Right kidney (tissue), 1 donor: ENCODE measurements at regions not wholly inside any gene's neighbourhood (a gene's known extent, or its start where the extent isn't known, plus 50 kb on each side); places are given as distances from the start of the nearest gene placed in this dataset.
"Not testable (repeated sequence)": the region's sequence is repeated elsewhere in the genome, so short reads cannot be mapped to it uniquely, and the experiment has no call there.

ENCODE experiments used
- DNase-seq: peaks from one replicate; pipeline ENCODE4 v3.0.0-alpha.2; 2016

DNA sequence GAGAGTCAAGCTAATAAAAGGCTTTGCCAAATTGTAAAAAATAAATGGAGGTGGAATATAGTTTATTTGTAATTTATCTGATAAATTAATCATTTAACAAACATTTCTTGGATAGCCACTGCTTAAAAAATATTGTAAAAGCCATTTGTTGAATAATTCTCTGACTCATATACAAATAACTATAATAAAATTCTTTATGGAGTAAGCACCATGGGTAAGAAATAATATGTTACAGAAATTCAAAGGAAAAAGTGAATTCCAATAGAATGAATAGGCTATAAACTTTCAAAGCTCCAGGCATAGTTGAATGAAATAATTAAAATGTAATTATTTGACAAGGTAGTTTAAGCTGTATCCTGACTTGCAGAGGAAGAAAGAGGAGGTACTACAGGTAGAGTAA lies 291.4 kb upstream of the TMEM229A start:
- DNase-seq: no peak

DNA sequence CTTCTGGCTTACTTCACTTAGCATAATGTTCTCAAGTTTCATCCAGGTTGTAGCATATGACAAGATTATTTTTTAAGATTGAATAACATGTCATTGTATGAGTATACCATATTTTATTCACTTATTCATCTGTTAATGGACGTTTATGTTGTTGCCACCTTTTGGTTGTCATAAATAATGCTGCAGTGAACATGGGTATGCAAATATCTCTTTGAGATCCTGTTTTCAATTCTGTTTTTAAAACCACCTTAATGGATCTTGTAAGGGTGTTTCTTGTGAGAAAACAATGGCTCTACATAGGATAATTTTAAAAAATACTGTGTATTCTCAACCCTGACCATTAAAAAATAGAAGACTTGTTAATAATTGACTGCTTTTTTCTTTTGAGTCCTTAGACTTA lies 290.7 kb upstream of the TMEM229A start:
- DNase-seq: no peak

DNA sequence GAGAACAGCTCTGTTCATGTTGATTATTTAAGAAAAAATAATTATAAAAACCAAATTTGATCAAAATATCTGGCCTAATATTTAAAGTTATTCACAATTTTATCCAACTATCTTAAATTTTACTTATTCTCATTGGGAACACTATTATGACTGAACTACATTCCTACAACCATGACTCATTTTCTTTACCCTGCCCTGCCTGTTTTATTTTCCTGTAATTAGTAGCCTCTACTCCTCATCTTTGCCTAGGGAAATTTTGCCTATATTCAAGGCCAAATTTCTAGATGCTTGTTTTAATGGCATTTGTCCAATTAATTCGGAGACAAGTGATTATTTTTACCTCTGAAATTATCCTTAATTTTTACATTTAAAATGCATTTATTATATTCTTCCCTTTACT lies 289.7 kb upstream of the TMEM229A start:
- no peak for DNase-seq

DNA sequence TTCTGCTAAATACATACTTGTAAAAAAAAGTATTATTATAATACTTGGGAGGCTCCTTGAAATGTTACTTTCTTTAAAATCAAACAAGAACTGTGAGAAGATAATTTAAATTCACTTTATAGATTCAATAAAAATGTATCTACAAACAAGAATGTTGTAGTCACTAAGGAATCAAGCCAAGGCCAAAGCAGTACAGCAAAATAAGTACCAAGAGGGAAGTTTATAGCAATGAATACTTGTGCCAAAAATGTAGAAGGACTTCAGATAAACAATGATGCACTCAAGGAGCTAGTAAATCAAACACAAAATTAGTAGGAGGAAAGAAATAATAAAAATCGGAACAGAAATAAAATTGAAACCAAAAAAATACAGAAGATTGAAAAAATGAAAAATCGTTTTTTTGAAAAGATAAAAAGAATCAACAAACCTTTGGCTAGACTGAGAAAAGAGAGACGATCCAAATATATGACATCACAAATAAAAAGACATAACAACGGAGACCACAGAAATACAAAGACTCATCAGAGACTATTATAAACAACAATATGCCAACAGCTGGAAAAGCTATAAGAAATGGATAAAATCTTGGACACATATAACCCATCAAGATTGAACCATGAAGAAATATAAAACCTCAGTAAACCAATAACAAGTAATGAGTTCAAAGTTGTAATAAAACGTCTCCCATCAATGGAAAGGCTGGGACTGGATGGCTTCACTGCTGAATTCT lies 286.0 kb upstream of the TMEM229A start:
- DNase-seq: no peak

DNA sequence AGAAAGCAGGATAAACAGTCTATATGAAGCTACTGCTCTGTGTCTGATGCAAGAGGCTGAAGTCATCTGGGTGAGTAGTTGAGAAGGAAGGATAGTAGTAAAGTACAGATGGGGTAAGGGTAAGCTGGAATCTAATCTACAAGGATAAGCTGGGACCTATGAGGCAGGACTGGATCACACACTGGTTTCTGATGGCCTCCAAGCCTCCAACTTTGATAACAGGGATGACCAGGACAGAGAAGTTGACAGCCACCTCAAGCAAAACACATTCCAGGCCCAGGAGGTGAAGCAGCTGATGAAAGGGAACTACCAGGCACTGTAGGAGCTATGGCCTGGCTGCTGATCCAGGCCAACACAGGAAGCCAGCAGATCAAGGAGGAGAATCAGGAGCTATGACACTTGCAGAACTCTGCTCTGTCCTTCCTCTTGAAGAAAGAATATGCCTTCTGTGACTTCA lies 278.1 kb upstream of the TMEM229A start:
- no peak for DNase-seq

DNA sequence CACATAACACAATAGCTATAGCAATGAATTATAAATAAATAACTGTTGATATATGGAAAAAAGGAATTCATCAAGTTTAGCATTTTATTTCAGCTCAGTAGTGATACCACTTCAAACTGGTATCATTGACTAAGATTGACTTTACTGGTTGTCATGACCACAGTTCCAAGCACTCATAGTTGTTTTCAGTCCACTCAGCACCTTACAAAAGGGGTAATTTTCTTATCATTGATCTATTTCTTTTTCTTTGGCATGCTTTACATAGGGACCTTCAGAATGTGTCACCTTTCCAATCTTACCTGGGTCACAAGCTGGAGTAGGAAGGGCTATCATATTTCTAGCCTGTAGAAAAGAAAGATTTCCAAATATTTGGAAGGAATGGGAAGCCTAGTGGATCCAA lies 275.5 kb upstream of the TMEM229A start:
- no peak for DNase-seq

DNA sequence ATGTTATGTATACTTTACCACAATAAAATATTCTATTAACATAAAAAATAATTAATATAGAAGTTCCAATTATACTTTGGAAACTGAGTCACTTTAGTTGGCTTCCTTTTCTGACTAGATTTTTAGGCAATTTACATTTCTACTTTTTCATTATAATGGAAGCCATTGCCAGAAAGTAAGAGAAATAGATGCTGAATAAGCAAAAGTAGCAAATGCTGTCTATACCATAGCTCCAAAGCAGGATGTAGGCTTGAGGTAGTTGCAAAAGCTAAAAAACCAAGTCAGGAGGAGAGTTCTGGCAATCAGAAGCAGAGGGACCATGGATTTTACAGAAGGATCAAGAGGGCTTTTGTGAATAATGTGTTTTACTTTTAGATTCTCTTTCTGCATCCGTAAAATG lies 262.4 kb upstream of the TMEM229A start:
- no peak for DNase-seq

DNA sequence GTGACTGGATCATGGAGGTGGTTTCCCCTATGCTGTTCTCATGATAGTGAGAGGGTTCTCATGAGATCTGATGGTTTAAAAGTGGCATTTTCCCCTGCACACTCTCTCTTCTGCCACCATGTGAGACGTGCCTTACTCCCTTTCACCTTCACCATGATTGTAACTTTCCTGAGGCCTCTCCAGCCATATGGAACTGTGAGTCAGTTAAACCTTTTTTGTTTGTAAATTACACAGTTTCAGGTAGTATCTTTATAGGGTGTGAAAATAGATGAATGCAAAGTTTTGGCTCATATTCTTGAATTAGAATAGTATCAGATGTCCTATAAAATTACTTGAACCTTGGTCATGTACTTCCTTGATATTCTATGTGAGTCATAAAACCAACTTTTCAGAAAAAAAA lies 252.1 kb upstream of the TMEM229A start:
- DNase-seq: no peak

DNA sequence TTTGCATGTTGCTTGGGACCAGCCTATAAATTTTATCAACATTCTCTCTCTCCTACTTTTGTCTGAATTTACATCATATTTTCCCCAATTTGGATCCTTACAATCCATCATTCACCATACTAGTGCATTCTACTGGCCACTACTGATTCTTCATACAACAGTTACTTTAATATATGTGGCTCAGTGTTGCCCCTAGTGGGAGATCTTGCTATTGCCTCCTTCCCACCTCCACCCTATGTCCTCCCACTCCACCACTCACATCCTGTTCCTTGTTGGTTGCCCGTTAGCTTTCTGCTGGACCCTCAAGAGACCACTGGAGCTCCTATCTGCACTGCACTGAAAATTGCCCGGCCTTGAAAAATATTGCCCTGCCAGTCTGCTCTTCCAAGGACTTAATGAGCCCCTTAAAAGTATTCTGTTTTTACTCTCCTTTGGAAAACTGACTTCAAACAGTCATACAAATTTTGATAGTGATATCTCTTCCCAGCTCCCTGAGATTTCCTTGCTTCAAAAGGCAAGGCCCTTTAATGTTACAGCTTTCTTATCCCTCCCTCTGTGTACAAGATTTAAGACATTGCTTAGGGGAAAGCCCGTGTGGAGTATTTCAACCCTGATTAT lies 243.2 kb upstream of the TMEM229A start:
- no peak for DNase-seq

DNA sequence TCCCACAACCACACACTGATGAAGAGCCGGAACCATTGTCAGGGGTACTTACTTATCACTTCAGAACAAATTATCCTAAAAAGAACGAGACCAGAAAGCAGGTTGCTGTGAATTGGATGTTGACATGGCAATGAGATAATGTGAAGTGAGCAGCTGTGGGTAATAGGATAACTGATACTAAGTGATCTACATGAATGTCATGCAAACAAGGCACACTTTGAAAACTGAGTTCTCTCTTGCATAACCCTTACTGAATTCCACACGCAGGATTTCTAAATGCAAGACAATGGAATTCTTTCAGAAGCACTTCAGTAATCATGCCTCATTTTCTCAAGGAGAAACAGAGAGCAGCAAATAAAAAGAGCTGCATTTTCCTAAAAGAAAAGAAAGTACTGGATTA lies 242.5 kb upstream of the TMEM229A start:
- no peak for DNase-seq

DNA sequence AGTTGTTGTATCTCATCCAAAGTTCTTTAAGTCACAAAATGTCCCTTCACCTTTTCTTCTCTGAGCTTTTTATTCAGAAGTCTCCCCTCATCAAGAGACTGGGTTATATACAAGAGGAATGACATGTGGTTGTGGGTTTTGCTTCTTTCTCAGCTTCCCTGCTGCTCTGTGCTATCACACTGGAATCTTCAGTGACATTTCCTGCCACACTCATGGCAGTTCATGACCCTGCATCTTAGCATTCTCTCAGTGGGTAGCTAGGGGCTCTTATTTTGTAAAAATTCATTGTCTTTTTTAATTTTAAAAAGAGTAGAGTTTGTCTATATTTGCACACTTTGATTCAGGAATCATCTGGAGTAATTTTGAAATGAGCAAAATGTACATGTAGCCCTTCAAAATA lies 236.9 kb upstream of the TMEM229A start:
- no peak for DNase-seq

DNA sequence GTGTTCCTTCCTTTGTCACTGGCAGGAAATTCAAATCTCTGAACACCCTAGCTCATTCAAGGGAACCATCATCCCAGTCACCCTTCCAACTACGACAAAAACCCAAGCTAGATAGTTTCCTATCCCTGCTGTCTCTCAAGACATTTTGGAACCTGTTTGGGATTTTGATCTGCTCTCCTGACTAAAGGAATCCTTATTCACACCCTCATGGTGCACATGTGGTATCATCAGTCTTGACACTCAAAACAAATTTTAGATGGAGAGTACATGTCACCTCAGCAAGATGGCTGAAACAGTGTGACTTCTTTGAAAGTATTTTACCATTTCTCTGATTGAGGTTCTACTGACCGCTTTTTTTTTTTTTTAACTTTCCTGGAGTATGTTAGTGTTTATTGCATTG lies 234.3 kb upstream of the TMEM229A start:
- no peak for DNase-seq

DNA sequence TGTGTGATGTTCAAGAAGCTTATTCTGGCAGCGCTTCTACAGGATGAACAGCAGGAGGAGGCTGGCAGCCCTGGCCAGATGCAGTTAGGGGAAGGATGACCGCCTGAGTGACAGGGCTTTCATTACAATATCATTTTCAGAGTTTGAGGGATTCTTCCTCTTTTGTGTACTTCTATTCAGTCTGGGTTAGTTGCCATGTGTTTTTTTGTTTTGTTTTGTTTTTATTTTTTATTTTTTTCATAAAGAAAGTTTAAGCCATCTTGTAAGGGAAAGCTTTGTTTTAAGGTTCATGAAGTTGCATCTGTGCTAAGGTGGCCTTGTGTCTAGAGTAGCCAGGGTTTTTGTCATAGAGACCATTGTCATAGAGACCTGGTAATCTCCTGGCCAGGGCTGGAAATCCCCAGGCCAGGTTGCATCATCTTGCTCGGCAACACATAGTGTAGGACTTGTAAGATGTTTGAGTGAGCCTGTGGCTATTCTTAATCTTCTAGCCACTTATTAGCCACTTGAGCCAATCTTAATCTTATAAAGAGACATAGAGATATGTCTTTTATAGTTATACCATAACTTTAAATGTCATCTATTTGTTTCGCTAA lies 230.5 kb upstream of the TMEM229A start:
- no peak for DNase-seq

DNA sequence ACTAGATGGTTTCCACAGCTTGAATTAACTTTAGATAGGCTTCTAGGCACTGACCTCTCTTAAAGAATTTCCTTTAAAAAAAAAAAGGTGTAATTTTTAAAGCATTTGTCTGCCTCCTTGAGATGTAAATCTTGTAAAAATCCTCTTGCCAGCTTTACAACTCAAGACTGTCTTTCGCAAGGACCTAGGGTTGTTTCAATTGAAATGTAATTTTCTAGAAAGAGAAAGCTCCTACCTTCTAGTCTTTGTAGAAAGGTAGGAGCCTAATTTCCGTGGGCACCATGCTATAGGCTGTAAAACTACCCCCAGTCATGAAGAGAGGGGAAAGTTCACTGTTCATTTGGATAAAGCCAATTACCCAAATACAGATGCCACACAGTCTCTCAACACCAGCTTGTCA lies 228.8 kb upstream of the TMEM229A start:
- DNase-seq: no peak

DNA sequence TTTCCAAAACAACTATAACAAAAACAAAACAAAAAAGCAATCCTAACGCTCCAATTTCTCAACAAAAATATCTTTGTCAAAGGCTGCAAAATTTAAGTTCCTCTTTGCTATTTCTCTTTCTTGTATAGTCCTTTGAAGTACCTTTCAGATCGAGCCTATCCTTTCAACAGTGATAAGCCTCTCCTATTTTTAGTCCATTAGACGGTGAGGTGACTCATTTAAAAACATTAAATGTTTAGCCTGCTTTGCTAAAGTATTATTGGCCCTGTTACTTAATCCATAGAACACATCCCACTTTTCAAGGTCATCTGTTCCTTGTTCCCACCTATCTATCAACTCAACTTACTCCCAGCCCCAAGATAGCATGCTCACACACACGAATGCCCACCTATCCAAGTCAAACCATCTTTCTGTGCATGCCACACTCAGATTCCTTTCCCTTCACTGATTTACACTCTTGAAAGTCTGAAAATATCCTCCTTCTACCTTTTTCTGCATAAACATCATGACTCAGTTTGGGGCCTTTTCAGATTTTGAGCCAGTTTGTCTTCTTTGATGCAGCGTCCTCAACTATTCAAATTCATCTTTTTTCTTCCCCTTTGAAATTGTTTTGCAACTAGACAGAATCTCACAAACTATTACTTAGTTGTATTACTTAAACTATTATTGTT lies 224.9 kb upstream of the TMEM229A start:
- no peak for DNase-seq

DNA sequence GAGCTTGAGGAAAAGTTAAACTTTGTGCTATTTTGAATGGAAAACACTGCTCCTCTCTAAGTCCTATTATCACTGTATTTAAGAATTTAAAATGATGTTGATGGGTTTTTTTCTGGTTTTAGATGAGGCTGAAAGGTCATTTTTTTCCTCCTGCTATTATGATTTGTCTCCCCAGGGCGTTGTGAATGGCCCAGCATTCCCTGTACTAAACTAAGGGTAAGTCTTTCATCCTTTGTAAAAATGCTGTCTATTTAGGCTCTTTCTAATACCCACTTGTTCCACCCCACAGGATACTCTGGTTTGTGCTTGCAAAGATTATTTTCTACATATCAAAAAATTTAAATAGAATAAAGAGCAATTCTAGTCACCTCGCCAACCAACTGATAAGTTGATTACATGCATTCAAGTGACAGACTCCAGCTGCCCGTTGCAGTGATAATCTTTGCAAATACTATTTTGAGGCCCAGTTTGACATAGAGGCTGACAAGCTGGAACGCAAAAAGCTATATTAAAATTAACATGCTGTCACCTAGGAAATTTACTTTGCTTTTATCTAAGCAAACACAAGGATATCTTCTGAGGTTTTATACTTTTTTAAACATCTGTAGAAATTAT lies 222.3 kb upstream of the TMEM229A start:
- DNase-seq: no peak

DNA sequence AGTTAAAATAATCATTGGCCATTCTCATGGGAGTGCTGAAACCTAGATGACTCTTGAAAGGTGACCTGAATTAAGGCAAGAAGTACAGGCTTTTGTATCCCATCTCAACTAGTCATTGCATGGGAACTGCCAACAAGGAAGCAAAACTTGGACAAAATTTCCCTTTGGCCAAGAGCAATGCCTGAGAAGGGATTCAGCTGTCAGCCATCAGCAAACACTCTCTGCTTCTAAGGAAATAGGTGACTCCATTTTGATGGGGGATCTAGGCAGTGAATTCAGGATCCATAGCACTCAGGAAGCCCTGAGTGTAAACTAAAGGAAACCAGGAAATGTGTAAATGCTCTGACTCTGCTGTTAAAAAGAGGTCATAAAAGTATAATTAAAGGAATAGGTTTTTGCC lies 221.5 kb upstream of the TMEM229A start:
- DNase-seq: no peak

DNA sequence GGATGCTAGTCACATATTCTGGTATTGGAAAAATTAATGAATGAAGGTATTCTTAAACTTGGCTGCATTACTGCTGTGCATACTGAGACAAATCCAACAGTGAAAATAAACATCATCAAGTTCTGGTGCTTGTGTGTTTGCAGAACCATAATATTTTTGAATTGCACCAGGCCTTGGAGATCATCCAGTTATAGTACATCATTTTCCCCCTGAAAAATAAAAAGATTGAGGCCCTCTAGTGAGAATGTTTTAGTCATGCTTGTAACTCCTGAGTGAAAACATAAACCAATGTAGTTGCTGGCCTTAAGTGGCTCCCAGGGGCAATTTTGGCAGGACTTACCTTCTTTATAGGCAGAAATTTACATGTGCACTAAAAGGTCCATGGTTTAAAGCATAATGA lies 218.8 kb upstream of the TMEM229A start:
- no peak for DNase-seq

DNA sequence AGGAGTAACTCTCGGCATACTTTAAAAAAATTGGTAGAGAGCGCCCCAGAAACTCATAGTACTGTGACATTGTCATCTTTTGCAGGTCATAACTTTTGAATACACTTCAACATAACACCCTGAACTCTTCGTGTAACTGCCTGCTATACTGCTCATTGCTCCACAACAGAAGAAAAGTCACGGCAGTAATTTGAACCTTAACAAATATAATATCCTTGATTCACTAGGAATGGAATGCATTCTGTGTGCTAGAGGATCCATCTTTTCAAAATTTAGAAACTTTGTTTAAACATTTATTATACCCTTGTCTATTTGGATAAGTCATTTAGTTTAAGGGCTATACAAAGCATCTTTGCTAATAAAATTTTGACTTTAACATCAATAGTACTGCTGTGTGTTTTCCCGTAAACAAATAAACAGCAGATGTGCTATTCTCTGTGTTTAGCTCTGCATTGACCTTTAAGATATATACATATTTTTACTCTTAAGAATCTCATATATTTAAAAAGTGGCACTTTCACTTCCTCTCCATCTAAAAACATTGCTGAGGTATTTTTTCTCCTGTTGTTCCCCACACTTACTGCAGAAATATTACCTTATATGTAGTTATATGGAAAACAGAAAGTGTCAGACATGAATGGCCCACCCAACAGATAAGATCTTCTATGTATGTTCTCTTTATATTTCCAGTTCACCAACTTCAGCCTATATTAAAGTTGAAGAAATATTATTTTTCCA lies 217.6 kb upstream of the TMEM229A start:
- DNase-seq: no peak

DNA sequence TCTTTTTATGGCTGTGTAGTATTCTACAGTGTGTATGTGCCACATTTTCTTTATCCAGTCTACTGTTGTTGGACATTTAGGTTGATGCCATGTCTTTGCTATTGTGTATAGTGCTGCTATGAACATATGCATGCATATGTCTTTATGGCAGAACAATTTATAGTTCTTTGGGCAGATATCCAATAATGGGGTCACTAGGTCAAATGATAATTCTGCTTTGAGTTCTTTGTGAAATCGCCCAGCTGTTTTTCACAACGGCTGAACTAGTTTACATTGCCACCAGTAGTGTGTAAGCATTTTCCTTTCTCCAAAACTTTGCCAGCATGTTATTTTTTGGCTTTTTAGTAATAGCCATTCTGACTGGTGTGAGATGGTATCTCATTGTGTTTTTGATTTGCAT lies 214.8 kb upstream of the TMEM229A start:
- DNase-seq: no peak

DNA sequence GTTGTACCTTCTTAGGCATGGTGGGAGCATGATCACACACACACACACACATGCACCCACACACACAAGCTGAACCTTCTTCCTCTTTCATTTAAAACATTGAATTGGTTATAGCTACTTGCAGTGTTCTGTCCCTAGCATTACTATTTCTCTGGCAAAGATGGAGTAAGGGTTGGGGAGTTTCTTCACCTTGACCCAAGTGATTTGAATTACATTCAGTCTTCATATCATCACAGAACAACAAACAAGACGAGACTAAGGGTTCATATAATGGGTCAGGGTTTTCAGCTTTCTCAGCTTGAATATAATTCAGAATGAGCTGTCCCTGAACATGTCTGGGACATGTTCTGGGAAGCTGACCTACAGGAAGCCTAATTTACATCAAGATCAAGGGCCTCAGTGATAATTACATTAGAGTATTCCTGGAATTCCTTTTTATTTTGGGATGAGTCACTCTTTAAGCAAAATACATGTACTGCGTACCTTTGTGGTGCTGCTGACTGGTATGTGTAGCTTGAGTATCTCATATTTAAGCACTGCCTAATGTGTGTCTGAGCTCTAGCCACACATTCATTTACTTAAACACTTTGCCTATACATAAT lies 213.5 kb upstream of the TMEM229A start:
- DNase-seq: no peak

DNA sequence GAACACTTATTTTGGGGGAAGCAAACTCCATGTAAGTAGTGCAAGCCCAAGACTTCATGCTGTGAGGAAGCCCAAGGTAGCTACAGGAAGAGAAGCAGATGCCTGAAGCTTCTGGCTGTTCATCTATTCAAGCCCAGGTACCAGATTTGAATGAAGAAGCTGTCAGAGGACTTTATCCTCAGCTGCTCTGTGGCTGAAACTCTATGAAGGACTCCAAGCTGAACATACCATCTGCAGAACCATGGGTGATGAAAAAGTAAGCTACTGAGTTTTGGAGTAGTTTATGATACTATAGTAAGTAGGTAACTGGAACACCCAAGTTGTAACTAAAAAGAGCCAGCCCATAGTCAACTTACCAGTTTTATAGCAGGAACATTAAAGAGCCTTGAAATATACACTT lies 211.6 kb upstream of the TMEM229A start:
- DNase-seq: not testable (repeated sequence)
